ENCODE measurements at regions not wholly inside any gene's neighbourhood (a gene's known extent, or its start where the extent isn't known, plus 50 kb on each side); places are given as distances from the start of the nearest gene placed in this dataset.

DNA sequence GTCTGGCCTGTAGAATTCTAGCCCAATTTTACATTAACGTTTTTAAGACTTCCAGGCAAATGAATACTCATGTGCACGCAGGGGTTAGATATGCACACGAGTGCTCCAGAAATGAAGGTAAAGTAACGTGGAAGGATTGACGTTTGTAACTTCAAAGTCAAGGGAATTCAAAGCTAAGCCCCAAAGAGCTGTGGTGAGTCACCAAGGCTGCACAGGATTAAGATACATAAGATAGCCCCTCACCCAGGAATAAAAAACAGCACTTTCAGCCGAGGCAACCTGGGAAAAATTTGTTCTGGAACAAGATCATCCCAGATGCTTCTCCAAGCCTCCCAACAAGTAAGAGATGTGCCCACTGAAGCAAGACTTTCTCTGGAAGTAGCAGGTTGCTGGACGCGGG is 259.6 kb upstream of the PLXNA2 start:
- TF ChIP-seq EP300 (IDR thresholded peaks at IDR 0.05; ENCODE audit: borderline replicate concordance) (no peak), EGR1 (IDR thresholded peaks at IDR 0.05) (no peak), FOXM1 (IDR thresholded peaks at IDR 0.05; ENCODE audit: borderline replicate concordance, low read depth) (no peak), RAD21 (IDR thresholded peaks at IDR 0.05; ENCODE audit: low read depth) (no peak), CEBPB (IDR thresholded peaks at IDR 0.05) (no peak), YY1 (IDR thresholded peaks at IDR 0.05; ENCODE audit: low read depth) (no peak), TAF1 (IDR thresholded peaks at IDR 0.05; ENCODE audit: low read depth) (no peak), TEAD4 (IDR thresholded peaks at IDR 0.05) (no peak), ZBTB7A (IDR thresholded peaks at IDR 0.05; ENCODE audit: low read depth) (no peak), NFIC (IDR thresholded peaks at IDR 0.05) (no peak), TCF12 (IDR thresholded peaks at IDR 0.05; ENCODE audit: low read depth) (no peak), CREB1 (IDR thresholded peaks at IDR 0.05; ENCODE audit: low read depth) (no peak)
- TF ChIP-seq, protein P1, sequence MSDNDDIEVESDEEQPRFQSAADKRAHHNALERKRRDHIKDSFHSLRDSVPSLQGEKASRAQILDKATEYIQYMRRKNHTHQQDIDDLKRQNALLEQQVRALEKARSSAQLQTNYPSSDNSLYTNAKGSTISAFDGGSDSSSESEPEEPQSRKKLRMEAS (IDR thresholded peaks at IDR 0.05): no peak

Measured in Ishikawa (cell line).